LHCN-M2 (cell line): ENCODE measurements at regions not wholly inside any gene's neighbourhood (a gene's known extent, or its start where the extent isn't known, plus 50 kb on each side); places are given as distances from the start of the nearest gene placed in this dataset.
"Not testable (repeated sequence)": the region's sequence is repeated elsewhere in the genome, so short reads cannot be mapped to it uniquely, and the experiment has no call there.

ENCODE experiments used
- DNase-seq: peaks from one replicate; pipeline ENCODE4 v3.0.0-alpha.2; 2012; ENCODE audit warnings: low read depth

- DNase-seq, result no peak
Observed at GRCh38 chr3:10625323-10625722, 119.9 kb upstream of the ATP2B2 start.

- no peak for DNase-seq
Observed at GRCh38 chr3:10627884-10628572, 122.6 kb upstream of the ATP2B2 start.

DNA sequence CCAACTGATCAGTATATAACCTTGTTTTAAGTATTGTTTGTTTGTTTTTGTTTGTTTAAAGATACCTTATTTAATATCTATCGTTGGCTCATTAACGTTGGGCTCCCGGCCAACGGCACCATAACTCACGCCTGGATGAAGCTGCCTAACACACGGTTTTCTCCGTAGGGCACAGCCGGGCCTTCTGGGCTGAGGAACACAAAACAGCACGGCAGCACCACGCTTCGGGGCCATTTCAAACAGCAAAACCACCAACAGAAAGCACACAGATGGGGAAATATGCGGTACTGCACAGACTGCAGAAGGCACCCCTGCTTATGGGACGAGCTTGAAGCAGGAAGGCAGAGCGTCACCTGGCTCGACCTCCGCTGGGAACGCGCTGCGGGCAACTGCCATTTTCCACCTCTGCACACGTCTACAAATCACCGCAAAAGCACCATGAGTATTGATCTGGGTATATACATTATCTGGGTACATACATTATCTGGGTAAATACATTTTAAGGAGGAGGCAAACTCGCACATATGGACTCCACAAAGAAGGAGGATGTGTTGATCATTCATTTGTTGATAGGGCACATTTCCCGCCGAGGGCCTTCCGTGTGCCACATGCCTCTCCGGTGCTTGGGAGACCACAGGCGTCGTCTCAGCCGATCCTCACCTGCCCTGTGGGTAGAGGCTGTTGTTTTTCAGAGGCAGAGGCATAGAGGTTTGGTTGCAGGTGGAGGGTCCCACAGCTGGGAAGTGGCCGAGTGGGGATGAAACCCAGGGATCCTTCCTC lies 123.7 kb upstream of the ATP2B2 start:
- DNase-seq, result no peak

GRCh38 chr3:10629671-10630040 lies 124.3 kb upstream of the ATP2B2 start:
- DNase-seq, result no peak

GRCh38 chr3:10631224-10631623 lies 125.8 kb upstream of the ATP2B2 start:
- no peak for DNase-seq

DNA sequence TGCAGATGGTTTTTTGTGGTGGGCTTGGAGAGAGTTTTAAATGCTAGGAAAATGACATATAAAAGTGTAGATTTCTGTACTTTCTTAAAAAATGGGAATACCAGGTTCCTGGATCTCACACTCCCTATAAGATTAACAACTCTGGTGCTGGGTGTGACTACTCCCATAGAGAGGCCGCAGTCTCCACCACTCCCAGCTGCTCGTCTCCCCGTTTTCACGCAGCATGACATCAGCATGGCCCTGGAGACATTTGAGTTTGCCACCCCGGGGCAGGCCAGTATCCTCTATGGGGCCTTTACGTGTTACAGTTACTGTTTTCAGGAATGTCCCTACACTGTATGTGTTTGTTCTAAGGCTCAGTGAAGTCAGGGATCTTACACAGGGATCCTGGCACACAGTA lies 126.7 kb upstream of the ATP2B2 start:
- DNase-seq, result no peak

DNA sequence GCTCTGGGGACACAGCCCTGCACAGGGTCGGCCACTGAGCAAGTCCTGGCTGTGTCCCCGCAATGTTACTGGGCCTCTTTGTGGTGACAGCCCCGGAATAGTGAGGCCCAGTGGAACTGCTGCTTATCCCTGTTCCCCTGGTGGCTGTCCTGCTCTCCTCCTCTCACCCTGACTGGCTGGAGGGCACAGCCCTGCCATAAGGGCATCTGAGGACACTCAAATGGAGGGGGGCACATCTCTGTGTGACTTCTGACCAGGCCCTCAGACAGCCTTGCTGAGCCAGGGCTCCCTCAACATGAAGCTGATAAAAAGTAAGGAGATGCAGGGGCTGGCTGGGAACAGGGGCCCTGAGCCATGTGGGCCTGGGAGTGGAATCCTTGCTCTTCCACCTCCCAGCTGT lies 127.4 kb upstream of the ATP2B2 start:
- DNase-seq, result no peak

DNA sequence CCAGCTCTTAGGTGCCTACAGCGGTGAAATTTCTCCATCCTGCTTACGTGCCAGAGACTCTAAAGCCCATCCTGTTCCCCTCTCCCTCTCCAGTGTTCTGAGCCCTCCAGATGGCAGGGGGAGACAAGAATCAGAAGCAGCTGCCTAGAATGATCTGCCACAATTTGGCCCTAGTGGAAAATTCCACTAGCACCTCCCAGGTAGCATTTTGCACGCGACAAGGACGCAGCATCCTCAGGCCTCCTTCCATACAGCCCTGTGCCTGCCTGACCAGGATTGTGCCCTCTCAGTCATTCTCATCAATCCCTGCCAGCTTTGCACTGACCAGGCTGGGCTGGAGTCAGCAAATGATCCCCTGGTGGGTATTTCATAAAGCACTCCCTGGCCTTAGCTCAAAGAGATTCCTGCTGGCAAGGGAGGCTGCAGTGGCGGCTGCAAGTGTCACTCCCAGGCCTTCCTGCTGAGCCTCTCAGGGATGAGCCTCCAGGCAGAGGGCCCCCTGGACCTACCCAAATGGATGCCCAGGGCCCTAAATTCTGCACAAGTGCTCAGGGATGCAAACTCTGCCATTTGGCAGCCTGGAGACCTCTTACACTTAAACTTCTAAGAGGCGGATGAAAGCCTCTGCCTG lies 130.2 kb upstream of the ATP2B2 start:
- no peak for DNase-seq

GRCh38 chr3:10637342-10637741 lies 132.0 kb upstream of the ATP2B2 start:
- DNase-seq, result no peak

- DNase-seq, result no peak
Observed at GRCh38 chr3:10638466-10638865, 133.1 kb upstream of the ATP2B2 start.

DNA sequence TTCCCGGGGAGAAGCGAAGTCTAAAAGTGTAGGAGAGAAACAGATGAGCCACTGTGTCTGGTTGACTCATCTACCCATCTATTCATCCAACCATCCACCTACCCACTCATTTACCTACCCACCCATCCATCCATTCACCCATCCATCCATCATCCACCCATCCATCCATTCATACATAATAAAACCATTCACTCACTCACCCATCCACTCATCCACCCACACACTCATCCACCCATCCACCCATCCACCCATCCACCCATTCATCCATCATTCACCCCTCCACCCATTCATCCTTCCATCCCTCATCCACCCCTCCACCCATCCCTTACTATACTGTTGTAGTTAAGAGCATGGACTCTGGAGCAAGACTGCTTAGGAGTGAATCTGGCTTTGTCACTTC lies 136.4 kb upstream of the ATP2B2 start:
- DNase-seq, result no peak

GRCh38 chr3:10644189-10644588 lies 138.8 kb upstream of the ATP2B2 start:
- DNase-seq, result no peak

GRCh38 chr3:10645800-10646199 lies 140.4 kb upstream of the ATP2B2 start:
- DNase-seq, result no peak

DNA sequence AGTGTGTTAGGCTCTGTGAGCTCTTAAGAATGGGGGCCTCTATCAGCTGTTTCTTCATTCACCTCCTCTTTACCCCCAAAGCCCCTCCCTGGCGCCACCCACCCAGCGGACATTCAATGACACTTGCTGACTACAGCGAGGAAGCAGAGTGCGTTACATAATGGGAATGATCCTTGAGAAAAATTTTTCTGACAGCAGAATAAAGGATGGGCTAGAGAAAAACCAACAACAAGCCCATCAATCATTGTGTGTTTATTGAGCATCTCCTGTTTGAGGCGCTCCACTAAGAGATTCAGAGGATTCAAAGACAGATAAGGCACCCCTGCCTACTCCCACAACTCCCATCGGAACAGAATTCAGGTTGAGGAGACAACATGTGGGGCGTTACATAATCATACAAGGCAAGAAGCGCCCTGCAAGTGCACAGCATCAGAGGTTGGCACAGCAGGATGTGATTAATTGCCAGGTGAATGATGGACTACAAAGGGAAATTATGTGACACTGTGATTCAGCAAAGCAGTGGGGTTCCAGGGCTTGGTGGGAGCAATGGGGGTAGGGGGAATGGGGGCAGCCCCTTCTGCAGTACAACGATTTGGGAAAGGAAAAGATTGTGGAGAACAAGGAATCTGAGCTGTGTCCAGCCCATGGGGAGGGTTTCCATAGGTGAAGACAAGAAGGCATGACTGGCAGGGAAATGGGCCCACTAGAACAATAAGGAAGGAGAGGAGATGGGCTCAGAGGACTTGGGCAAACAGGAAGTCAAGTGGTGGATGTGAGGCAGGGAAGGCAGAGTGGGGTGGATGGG lies 141.3 kb upstream of the ATP2B2 start:
- DNase-seq, result no peak

- DNase-seq, result no peak
Observed at GRCh38 chr3:10647376-10647775, 142.0 kb upstream of the ATP2B2 start.

- no peak for DNase-seq
Observed at GRCh38 chr3:10648181-10648580, 142.8 kb upstream of the ATP2B2 start.

DNA sequence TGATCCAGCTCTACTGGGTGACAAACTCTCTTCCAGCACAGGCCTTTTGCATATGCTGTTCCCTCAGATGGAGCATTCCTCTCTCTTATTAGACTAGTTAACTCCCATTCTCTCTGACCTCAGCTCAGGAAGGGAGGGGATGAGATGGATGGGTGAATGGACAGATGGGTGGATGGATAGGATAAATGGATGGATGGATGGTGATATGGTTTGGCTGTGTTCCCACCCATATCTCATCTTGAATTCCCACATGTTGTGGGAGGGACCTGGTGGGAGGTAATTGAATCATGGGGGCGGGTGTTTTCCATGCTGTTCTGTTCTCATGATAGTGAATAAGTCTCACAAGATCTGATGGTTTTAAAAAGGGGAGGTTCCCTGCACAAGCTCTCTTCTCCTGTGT lies 144.1 kb upstream of the ATP2B2 start:
- not testable (repeated sequence) for DNase-seq

- no peak for DNase-seq
Observed at GRCh38 chr3:10651506-10651905, 146.1 kb upstream of the ATP2B2 start.

DNA sequence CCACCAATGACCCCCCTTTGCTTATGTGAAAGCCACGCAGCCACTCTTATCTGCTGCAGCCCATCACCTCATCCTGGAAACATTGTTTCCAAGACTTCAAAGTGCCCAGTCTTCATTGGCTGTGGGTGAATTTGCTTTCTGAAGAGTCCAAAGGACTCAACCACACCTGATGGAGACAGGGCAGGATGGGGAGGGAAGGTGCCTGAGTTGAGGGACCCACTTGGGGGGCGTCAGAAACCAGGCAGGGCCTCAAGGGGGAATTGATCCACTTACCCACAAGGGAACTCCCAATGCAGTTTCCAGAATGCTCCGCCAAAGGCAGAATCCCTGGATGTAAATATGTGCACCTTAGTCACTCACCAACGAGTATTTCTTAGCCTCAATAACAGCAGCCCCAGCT lies 147.9 kb upstream of the ATP2B2 start:
- no peak for DNase-seq

DNA sequence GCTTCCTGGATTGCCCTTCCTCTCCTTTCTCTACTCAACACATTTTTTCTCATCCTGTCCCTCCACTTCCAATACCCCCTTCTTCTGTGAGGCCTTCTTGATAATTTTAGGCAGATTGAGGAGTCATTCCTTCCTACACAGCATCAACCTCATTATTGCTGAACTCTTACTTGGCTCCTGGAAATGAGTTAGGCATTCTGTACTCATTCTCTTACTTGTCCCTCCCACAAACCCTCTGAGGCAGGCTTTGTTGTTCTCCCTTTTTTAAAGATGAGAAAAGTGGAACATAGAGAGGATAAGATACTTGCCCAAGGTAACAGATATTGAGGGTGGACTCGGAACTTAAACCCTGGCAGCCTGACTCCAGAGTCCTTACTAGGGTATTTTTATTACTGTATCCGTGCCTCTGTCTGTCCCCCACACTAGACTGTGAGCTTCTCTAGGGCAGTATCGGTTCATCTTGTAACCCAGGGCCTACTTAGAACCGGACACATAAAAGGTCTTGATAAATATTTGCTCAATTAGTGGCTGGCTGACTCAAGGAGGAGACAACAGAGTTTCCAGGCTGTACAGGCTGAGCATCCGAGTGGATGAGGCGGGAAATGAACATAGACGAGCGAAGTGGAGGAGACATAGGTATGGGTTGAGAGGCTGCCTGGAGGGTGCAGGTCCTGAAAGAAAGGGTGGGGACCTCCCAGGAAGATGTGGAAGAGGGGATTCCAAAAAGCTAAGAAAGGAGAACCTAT lies 148.7 kb upstream of the ATP2B2 start:
- DNase-seq, result no peak

GRCh38 chr3:10655105-10655504 lies 149.7 kb upstream of the ATP2B2 start:
- DNase-seq, result no peak
